Ascending aorta (tissue), 2 donors: ENCODE measurements at regions not wholly inside any gene's neighbourhood (a gene's known extent, or its start where the extent isn't known, plus 50 kb on each side); places are given as distances from the start of the nearest gene placed in this dataset.
"Not testable (repeated sequence)": the region's sequence is repeated elsewhere in the genome, so short reads cannot be mapped to it uniquely, and the experiment has no call there.

Source experiments
- DNase-seq, 2 donors: peaks; one replicate each; pipeline ENCODE4 v3.0.0-alpha.2; 2019; ENCODE audit warnings: low spot score in 2 of 2
- H3K27ac ChIP-seq, 2 donors: fragments of 200-600 bp; sonication (generic); one replicate each; pipeline ENCODE4 v1.5.1; 2016 to 2017; ENCODE audit warnings: mild to moderate bottlenecking in 1 of 2
- H3K27me3 ChIP-seq: fragments of 200-600 bp; sonication (generic); one replicate; pipeline ENCODE4 v1.5.1; 2017
- H3K36me3 ChIP-seq, 2 donors: fragments of 200-600 bp; sonication (generic); one replicate each; pipeline ENCODE4 v1.5.1; 2016
- H3K4me1 ChIP-seq, 2 donors: fragments of 200-600 bp; sonication (generic); one replicate each; pipeline ENCODE4 v1.5.1; 2016 to 2017; ENCODE audit warnings: mild to moderate bottlenecking in 1 of 2
- H3K4me3 ChIP-seq, 2 donors: fragments of 200-600 bp; sonication (generic); one replicate each; pipeline ENCODE4 v1.5.1; 2016 to 2017; ENCODE audit warnings: mild to moderate bottlenecking in 1 of 2
- H3K9me3 ChIP-seq, 2 donors: fragments of 200-600 bp; sonication (generic); one replicate each; pipeline ENCODE4 v1.5.1; 2016
- intact Hi-C: fragments of 100-400 bp; cut with DNase I; formaldehyde crosslinking; loops from one replicate; pipeline ENCODE4 v1.15.1; 2023
- TF ChIP-seq, protein P1 (sequence below), 3 experiments: fragments of 200-600 bp in 2 of 3; fragments of 450-650 bp in 1 of 3; sonication (generic) in 2 of 3; IDR thresholded peaks; one replicate each; pipeline ENCODE4 v1.5.1; 2016 to 2019; ENCODE audit warnings: antibody characterized with exemption in 3 of 3, mild to moderate bottlenecking in 1 of 3, moderate library complexity in 1 of 3

DNA sequence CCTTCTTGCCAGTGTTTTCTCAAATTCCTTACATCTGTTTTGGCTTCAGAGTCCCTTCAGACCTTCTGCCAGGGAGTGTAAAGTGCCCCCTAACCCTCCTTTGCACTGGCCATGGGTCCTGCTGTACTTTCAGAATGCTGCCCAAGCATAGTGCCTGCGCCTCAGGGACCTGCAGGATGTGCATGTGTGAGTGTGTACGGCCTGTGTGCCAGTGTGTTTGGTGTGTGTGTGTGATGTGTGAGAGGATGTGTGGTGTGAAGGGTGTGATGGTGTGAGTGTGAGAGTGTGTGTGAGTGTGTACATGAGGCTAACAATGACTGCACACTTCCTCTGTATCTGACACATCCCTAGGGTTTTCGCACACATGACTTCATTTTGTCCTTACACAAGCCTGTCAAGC is 265.8 kb upstream of the RAB4A start:
- no peak overlapping the region for H3K27ac ChIP-seq
- no peaks in the 10 kb centered on the region for H3K9me3 ChIP-seq
- no peaks in the 10 kb centered on the region for H3K4me1 ChIP-seq
- TF ChIP-seq, protein P1, sequence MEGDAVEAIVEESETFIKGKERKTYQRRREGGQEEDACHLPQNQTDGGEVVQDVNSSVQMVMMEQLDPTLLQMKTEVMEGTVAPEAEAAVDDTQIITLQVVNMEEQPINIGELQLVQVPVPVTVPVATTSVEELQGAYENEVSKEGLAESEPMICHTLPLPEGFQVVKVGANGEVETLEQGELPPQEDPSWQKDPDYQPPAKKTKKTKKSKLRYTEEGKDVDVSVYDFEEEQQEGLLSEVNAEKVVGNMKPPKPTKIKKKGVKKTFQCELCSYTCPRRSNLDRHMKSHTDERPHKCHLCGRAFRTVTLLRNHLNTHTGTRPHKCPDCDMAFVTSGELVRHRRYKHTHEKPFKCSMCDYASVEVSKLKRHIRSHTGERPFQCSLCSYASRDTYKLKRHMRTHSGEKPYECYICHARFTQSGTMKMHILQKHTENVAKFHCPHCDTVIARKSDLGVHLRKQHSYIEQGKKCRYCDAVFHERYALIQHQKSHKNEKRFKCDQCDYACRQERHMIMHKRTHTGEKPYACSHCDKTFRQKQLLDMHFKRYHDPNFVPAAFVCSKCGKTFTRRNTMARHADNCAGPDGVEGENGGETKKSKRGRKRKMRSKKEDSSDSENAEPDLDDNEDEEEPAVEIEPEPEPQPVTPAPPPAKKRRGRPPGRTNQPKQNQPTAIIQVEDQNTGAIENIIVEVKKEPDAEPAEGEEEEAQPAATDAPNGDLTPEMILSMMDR (IDR thresholded peaks at IDR 0.05): no peak
- H3K4me3 ChIP-seq: no peak overlapping the region
- H3K36me3 ChIP-seq: no peaks in the 10 kb centered on the region
- H3K27me3 ChIP-seq: no peaks in the 10 kb centered on the region
- no peak for DNase-seq
- intact Hi-C loops: no loop called here

DNA sequence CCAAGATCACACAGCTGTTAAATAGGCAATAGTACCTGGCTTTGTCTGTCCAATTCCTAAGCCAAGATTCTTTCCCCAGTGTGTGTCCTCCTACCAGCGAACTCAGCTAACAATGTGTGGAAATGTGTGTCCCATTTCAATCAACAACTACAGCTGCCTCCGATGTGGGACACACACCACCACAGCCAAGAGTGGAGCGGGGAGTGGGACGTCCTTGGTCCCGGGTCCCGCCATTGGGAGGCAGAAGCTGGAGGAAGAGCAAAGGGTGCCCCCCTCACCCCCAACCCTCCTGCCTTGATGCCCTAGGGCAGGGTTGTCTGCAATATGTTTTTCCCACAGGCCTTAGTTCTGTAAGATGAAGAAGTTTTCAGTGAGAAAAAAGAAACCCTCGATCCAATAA is 265.4 kb upstream of the RAB4A start:
- no peaks in the 10 kb centered on the region for H3K36me3 ChIP-seq
- H3K4me3 ChIP-seq: no peak overlapping the region
- TF ChIP-seq, protein P1 (IDR thresholded peaks at IDR 0.05): no peak
- intact Hi-C loops: no loop called here
- H3K27me3 ChIP-seq: no peaks in the 10 kb centered on the region
- no peaks in the 10 kb centered on the region for H3K4me1 ChIP-seq
- H3K9me3 ChIP-seq: no peaks in the 10 kb centered on the region
- no peak overlapping the region for H3K27ac ChIP-seq
- DNase-seq: no peak

DNA sequence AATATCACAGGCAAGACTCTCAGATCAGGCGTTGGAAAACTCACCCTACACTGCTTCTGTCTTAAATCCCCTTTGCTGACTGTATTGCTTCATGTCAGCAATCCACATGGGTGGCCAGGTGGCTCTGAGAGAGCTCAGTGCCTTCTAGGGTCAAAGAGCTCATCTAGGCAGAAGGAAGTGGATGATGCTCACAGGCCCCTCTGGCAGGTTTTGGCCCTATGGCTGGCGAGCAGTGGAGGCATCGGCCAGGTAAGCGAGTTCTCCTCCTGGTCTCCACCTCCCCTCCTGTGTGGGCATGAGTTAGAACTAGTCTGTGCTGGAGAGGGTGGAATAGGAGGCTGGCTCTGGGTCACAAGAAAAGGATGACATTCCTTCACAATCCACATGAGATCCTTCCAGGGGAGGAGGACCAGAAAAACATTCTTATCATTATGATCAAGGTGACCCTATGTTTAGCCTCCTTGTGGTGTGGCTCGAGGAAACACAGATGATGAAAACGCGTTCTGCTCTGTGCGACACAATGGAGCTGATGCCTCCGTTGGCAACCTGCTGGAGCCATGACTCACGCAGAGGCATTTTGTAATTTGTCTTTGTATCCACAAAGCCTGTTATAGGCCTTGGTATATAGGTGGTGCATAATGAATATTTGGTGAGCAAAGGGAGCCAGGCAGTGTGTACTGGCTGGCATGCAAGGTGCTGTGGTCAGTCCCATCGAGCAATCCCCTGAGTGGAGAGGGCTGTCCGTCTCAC is 264.6 kb upstream of the RAB4A start:
- Histone ChIP-seq H3K27ac (no peak overlapping the region), H3K36me3 (no peaks in the 10 kb centered on the region), H3K9me3 (no peaks in the 10 kb centered on the region), H3K27me3 (no peaks in the 10 kb centered on the region), H3K4me3 (no peak overlapping the region), H3K4me1 (no peaks in the 10 kb centered on the region)
- TF ChIP-seq, protein P1 (IDR thresholded peaks at IDR 0.05): no peak
- intact Hi-C loops: no loop called here
- no peak for DNase-seq

DNA sequence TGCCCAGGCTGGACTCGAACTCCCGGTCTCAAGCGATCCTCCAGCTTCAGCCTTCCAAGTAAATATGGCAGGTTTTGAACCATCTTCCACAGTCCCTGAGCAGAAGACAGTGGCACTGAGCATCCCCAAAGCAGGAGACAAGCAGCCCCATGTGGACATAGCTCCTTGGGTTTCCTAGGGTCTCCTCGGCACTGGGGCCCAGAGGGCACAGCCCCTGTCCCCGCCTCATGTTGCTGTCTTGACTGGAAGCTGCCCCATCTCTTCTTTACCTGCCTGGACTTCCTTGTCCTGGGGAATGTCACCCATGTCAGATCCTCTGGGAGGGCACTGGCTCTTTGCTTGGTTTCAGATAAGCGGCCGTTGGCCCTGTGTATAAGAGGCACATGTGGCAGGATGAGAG is 263.7 kb upstream of the RAB4A start:
- DNase-seq: no peak
- TF ChIP-seq, protein P1 (IDR thresholded peaks at IDR 0.05): no peak
- H3K36me3 ChIP-seq: no peaks in the 10 kb centered on the region
- H3K27ac ChIP-seq: no peak overlapping the region
- no peaks in the 10 kb centered on the region for H3K27me3 ChIP-seq
- no peaks in the 10 kb centered on the region for H3K4me1 ChIP-seq
- H3K4me3 ChIP-seq: no peak overlapping the region
- no peaks in the 10 kb centered on the region for H3K9me3 ChIP-seq
- intact Hi-C loops: no loop called here

DNA sequence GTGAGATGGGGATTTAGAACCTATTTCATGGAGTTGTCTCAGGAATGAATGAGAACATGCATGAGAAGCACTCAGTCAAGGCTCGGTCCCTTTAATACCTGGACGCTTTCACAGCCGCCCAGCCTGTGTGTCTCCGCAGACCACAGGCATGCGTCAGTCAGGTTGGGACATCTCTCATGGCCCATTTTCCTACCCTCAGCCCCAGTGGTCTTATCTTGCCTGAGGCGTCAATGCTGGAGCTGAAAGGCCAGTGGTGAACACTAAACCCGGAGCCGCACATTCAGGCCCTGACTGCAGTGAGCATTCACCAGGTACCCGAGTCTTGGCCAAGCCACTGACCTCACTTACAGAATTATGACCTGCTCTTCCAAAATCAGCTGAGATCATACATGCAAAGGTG is 263.2 kb upstream of the RAB4A start:
- Histone ChIP-seq H3K9me3 (no peaks in the 10 kb centered on the region), H3K4me1 (no peaks in the 10 kb centered on the region), H3K27me3 (no peaks in the 10 kb centered on the region), H3K27ac (no peak overlapping the region), H3K4me3 (no peak overlapping the region), H3K36me3 (no peaks in the 10 kb centered on the region)
- intact Hi-C loops: no loop called here
- no peak for DNase-seq
- TF ChIP-seq, protein P1 (IDR thresholded peaks at IDR 0.05): no peak

DNA sequence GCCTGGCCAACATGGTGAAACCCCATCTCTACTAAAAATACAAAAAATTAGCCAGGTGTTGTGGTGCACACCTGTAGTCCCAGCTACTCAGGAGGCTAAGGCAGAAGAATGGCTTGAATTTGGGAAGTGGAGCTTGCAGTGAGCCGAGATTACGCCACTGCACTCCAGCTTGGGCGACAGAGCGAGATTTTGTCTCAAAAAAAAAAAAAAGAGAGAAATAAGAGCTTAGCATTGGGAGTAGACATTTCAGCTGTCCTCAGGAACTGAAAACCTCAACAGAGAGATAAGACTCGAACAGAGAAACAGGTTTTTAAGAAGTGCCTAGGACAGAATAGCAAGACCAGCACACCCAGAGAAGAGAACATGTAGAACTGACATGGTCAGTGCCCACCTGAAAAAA is 262.6 kb upstream of the RAB4A start:
- H3K27ac ChIP-seq, H3K27me3 ChIP-seq, H3K4me1 ChIP-seq, DNase-seq, H3K4me3 ChIP-seq, H3K9me3 ChIP-seq, H3K36me3 ChIP-seq, intact Hi-C loops: not testable (repeated sequence)
